Smooth muscle cell (in vitro differentiated cells): ENCODE measurements at regions not wholly inside any gene's neighbourhood (a gene's known extent, or its start where the extent isn't known, plus 50 kb on each side); places are given as distances from the start of the nearest gene placed in this dataset.

Experiments used
- DNase-seq: peaks from one replicate; lab custom pipeline; 2025; ENCODE audit not compliant: unreplicated experiment; lab: John Stamatoyannopoulos, UW
- H2AFZ ChIP-seq: fragments of 200-600 bp; sonication (generic); 2 replicates; pipeline ENCODE4 v1.6.0; 2016; ENCODE audit warnings: antibody characterized with exemption, low read depth, mild to moderate bottlenecking
- H3F3A ChIP-seq: fragments of 200-600 bp; sonication (generic); 2 replicates; pipeline ENCODE4 v1.6.0; 2017; ENCODE audit warnings: antibody characterized with exemption, low read depth
- H3K27ac ChIP-seq: fragments of 200-600 bp; sonication (generic); 2 replicates; pipeline ENCODE4 v1.5.1; 2016; ENCODE audit warnings: low read depth, mild to moderate bottlenecking
- H3K27me3 ChIP-seq: fragments of 200-600 bp; sonication (generic); 2 replicates; pipeline ENCODE4 v1.6.1; 2016; ENCODE audit warnings: low read depth, mild to moderate bottlenecking
- H3K36me3 ChIP-seq: fragments of 200-600 bp; sonication (generic); 2 replicates; pipeline ENCODE4 v1.5.1; 2016; ENCODE audit warnings: low read depth
- H3K4me1 ChIP-seq: fragments of 200-600 bp; sonication (generic); 2 replicates; pipeline ENCODE4 v1.5.1; 2016; ENCODE audit warnings: low read depth
- H3K4me2 ChIP-seq: fragments of 200-600 bp; sonication (generic); 2 replicates; pipeline ENCODE4 v1.6.0; 2016; ENCODE audit warnings: mild to moderate bottlenecking
- H3K4me3 ChIP-seq: fragments of 200-600 bp; sonication (generic); 2 replicates; pipeline ENCODE4 v1.5.1; 2016; ENCODE audit warnings: mild to moderate bottlenecking
- H3K79me2 ChIP-seq: fragments of 200-600 bp; sonication (generic); 2 replicates; pipeline ENCODE4 v1.6.0; 2016; ENCODE audit warnings: low read depth, mild to moderate bottlenecking
- H3K9ac ChIP-seq: fragments of 200-600 bp; sonication (generic); 2 replicates; pipeline ENCODE4 v1.6.0; 2016; ENCODE audit warnings: low read depth
- H3K9me3 ChIP-seq: fragments of 200-600 bp; sonication (generic); replicated peaks from 2 replicates; pipeline ENCODE4 v1.5.1; 2016; ENCODE audit warnings: low read depth
- H4K20me1 ChIP-seq: fragments of 200-600 bp; sonication (generic); 2 replicates; pipeline ENCODE4 v1.6.0; 2016; ENCODE audit warnings: low read depth
- WGBS: methylation state at CpG from one replicate; pipeline ENCODE4 v1.1.7; 2016; ENCODE audit warnings: low lambda C conversion rate; 5-methylcytosine and 5-hydroxymethylcytosine counted together
- TF ChIP-seq, protein P1 (sequence below): fragments of 200-600 bp; sonication (generic); IDR thresholded peaks from 2 replicates; pipeline ENCODE4 v1.5.1; 2017; ENCODE audit warnings: borderline replicate concordance, mild to moderate bottlenecking, antibody characterized with exemption; ENCODE audit not compliant: insufficient read depth, poor library complexity, severe bottlenecking

GRCh38 chr2:195312662-195313061, 344.4 kb upstream of the SLC39A10 start:
- Histone ChIP-seq H3K9me3 (no peaks in the 10 kb centered on the region), H3K9ac (no peak overlapping the region), H3K36me3 (no peaks in the 10 kb centered on the region), H3K27ac (no peak overlapping the region), H4K20me1 (no peaks in the 10 kb centered on the region), H2AFZ (no peak overlapping the region), H3K4me1 (no peaks in the 10 kb centered on the region), H3K79me2 (no peaks in the 10 kb centered on the region), H3K4me2 (no peak overlapping the region), H3K4me3 (no peak overlapping the region), H3F3A (no peaks in the 10 kb centered on the region), H3K27me3 (no peaks in the 10 kb centered on the region)
- DNase-seq = no peak
- 96% methylated on average over 4 of the region's 4 CpGs for WGBS
- TF ChIP-seq, protein P1, sequence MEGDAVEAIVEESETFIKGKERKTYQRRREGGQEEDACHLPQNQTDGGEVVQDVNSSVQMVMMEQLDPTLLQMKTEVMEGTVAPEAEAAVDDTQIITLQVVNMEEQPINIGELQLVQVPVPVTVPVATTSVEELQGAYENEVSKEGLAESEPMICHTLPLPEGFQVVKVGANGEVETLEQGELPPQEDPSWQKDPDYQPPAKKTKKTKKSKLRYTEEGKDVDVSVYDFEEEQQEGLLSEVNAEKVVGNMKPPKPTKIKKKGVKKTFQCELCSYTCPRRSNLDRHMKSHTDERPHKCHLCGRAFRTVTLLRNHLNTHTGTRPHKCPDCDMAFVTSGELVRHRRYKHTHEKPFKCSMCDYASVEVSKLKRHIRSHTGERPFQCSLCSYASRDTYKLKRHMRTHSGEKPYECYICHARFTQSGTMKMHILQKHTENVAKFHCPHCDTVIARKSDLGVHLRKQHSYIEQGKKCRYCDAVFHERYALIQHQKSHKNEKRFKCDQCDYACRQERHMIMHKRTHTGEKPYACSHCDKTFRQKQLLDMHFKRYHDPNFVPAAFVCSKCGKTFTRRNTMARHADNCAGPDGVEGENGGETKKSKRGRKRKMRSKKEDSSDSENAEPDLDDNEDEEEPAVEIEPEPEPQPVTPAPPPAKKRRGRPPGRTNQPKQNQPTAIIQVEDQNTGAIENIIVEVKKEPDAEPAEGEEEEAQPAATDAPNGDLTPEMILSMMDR = no peak

DNA sequence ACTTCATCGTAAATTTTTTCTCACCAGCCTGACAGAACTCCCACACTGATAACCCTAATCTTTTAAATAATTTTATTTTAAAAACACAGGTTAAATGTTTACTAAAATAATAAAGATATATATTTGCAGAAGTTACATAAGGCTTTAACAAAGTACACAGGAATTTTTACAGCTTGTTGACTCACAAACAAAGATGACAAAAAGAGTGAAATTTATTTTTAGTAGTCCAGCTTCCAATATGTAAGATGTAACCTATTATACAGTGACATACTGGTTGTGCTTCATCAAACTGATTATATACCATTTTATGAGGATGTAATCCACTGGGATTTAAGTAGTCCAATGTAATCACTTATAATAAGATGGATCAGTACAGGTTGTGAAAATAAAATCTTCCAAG, 348.9 kb upstream of the SLC39A10 start:
- no peak for DNase-seq
- no peaks in the 10 kb centered on the region for H3K4me1 ChIP-seq
- H2AFZ ChIP-seq = no peak overlapping the region
- TF ChIP-seq, protein P1 = no peak
- 30% methylated on average over 1 of the region's 1 CpG for WGBS
- no peak overlapping the region for H3K4me3 ChIP-seq
- H3K27ac ChIP-seq = no peak overlapping the region
- H3K79me2 ChIP-seq = no peaks in the 10 kb centered on the region
- H3F3A ChIP-seq = no peaks in the 10 kb centered on the region
- H3K9me3 ChIP-seq = no peaks in the 10 kb centered on the region
- H3K9ac ChIP-seq = no peak overlapping the region
- H3K4me2 ChIP-seq = no peak overlapping the region
- H4K20me1 ChIP-seq = no peaks in the 10 kb centered on the region
- no peaks in the 10 kb centered on the region for H3K27me3 ChIP-seq
- no peaks in the 10 kb centered on the region for H3K36me3 ChIP-seq

DNA sequence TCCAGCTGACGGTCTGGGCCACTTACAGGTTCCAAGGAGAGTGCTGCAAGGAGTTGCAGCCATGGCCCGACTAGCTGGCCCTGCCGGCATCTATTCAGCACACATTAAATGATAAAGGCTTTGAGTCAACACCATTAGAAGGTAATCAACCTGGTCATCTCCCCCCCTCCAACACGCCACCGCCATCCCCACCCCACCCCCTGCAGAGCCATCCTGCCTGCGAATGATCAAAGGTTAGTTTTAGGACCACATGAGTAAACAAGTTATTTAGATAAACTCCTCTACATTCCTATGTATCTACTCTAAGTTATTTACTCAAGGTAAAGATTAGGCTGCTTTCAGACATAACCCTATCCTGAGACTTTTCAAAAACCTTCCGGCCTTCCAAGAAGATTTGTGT, 349.3 kb upstream of the SLC39A10 start:
- 20% methylated on average over 7 of the region's 7 CpGs for whole genome bisulfite sequencing
- TF ChIP-seq, protein P1 = no peak
- DNase-seq = no peak
- Histone ChIP-seq H3K79me2 (no peaks in the 10 kb centered on the region), H3F3A (no peaks in the 10 kb centered on the region), H3K27ac (no peak overlapping the region), H3K36me3 (no peaks in the 10 kb centered on the region), H3K4me2 (no peak overlapping the region), H3K4me1 (no peaks in the 10 kb centered on the region), H3K4me3 (no peak overlapping the region), H3K27me3 (no peaks in the 10 kb centered on the region), H3K9ac (no peak overlapping the region), H2AFZ (no peak overlapping the region), H3K9me3 (no peaks in the 10 kb centered on the region), H4K20me1 (no peaks in the 10 kb centered on the region)

DNA sequence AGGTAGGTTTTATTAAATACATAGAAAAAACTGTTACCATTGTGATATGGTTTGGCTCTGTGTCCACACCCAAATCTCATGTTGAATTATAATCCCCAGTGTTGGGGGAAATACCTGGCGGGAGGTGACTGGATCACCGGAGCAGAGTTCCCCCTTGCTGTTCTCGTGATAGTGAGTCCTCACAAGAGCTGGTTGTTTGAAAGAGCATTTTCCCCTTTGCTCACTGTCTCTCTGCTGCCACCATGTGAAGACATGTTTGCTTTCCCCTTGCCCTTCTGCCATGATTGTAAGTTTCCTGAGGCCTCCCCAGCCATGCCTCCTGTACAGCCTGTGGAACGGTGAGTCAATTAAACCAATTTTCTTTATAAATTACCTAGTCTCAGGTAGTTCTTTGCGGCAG, 352.7 kb upstream of the SLC39A10 start:
- TF ChIP-seq, protein P1 = peak; percentile 23
- H3K79me2 ChIP-seq = no peaks in the 10 kb centered on the region
- H3K4me3 ChIP-seq = no peak overlapping the region
- H2AFZ ChIP-seq = no peak overlapping the region
- no peaks in the 10 kb centered on the region for H3K4me1 ChIP-seq
- H3K36me3 ChIP-seq = no peaks in the 10 kb centered on the region
- H3K4me2 ChIP-seq = peak overlapping the region; percentile 23
- H3K9me3 ChIP-seq = no peaks in the 10 kb centered on the region
- H3F3A ChIP-seq = no peaks in the 10 kb centered on the region
- no peaks in the 10 kb centered on the region for H4K20me1 ChIP-seq
- no peaks in the 10 kb centered on the region for H3K27me3 ChIP-seq
- no peak for DNase-seq
- 64% methylated on average over 5 of the region's 5 CpGs for WGBS
- no peak overlapping the region for H3K9ac ChIP-seq
- H3K27ac ChIP-seq = no peak overlapping the region
